C4-2B (cell line): ENCODE measurements at regions not wholly inside any gene's neighbourhood (a gene's known extent, or its start where the extent isn't known, plus 50 kb on each side); places are given as distances from the start of the nearest gene placed in this dataset.

Experiments used
- ZFX ChIP-seq: fragments of 450-650 bp; IDR thresholded peaks from 2 replicates; pipeline ENCODE4 v1.6.1; 2017
- TF ChIP-seq, protein P1 (sequence below): fragments of 450-650 bp; conservative IDR thresholded peaks from 2 replicates; pipeline ENCODE4 v1.5.1; 2017; ENCODE audit warnings: mild to moderate bottlenecking

DNA sequence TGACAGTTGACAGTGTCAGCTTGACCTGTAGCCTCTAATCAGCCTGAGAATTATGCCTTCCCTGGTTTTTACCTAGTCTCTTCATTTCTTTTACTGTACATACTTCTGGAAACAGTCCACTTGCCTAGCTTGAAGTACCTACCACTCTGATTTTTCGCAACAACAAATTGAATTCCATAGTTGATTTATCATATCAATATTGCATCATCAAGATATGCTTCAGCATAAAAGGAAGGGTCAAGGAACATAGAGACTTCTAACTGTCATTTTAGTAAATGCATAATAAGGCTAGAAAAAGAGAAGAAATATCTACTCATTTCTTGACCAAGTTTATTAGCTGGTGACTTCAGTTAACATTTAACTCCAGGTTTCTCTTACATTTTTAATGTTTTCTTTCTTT is 174.2 kb upstream of the FAR2 start:
- no peak for TF ChIP-seq ZFX
- TF ChIP-seq, protein P1, sequence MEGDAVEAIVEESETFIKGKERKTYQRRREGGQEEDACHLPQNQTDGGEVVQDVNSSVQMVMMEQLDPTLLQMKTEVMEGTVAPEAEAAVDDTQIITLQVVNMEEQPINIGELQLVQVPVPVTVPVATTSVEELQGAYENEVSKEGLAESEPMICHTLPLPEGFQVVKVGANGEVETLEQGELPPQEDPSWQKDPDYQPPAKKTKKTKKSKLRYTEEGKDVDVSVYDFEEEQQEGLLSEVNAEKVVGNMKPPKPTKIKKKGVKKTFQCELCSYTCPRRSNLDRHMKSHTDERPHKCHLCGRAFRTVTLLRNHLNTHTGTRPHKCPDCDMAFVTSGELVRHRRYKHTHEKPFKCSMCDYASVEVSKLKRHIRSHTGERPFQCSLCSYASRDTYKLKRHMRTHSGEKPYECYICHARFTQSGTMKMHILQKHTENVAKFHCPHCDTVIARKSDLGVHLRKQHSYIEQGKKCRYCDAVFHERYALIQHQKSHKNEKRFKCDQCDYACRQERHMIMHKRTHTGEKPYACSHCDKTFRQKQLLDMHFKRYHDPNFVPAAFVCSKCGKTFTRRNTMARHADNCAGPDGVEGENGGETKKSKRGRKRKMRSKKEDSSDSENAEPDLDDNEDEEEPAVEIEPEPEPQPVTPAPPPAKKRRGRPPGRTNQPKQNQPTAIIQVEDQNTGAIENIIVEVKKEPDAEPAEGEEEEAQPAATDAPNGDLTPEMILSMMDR, result no peak
